Gastrocnemius medialis (tissue), 4 donors: ENCODE measurements at regions not wholly inside any gene's neighbourhood (a gene's known extent, or its start where the extent isn't known, plus 50 kb on each side); places are given as distances from the start of the nearest gene placed in this dataset.

Experiments used
- ATAC-seq, 2 donors: fragments of 150-250 bp; one replicate each; pipeline ENCODE4 v1.9.1; 2016
- DNase-seq, 2 donors: peaks; one replicate each; pipeline ENCODE4 v3.0.0-alpha.2; 2019
- H3K27ac ChIP-seq, 4 donors: fragments of 200-600 bp; sonication (generic); 1 replicate in 1 of 4; 2 replicates in 3 of 4; pipeline ENCODE4 v1.5.1; 2016 to 2018; ENCODE audit warnings: mild to moderate bottlenecking in 2 of 4, moderate library complexity in 1 of 4
- H3K27me3 ChIP-seq, 3 donors: fragments of 200-600 bp; sonication (generic) in 2 of 3; 1 replicate in 1 of 3; 2 replicates in 2 of 3; pipeline versions ENCODE4 v1.5.1 to v1.6.0; 2016 to 2019; ENCODE audit warnings: mild to moderate bottlenecking in 1 of 3, moderate library complexity in 1 of 3
- H3K36me3 ChIP-seq, 2 donors: fragments of 200-600 bp; sonication (generic) in 1 of 2; one replicate each; pipeline ENCODE4 v1.5.1; 2017 to 2018
- H3K4me1 ChIP-seq, 2 donors: fragments of 200-600 bp; sonication (generic) in 1 of 2; one replicate each; pipeline ENCODE4 v1.5.1; 2016 to 2017; ENCODE audit warnings: mild to moderate bottlenecking in 2 of 2
- H3K4me3 ChIP-seq, 4 donors: fragments of 200-600 bp; sonication (generic) in 3 of 4; 1 replicate in 1 of 4; 2 replicates in 3 of 4; pipeline ENCODE4 v1.5.1; 2016 to 2019; ENCODE audit warnings: mild to moderate bottlenecking in 2 of 4
- H3K9me3 ChIP-seq, 3 donors: fragments of 200-600 bp; sonication (generic) in 2 of 3; 1 replicate in 1 of 3; 2 replicates in 2 of 3; pipeline ENCODE4 v1.5.1; 2016 to 2019
- CTCF ChIP-seq, 5 experiments: fragments of 450-650 bp in 3 of 5; fragments of 200-600 bp in 2 of 5; sonication (generic) in 2 of 5; IDR thresholded peaks in 4 of 5; conservative IDR thresholded peaks in 1 of 5; 1 replicate in 4 of 5; 2 replicates in 1 of 5; pipeline ENCODE4 v1.5.1; 2016 to 2019; ENCODE audit warnings: antibody characterized with exemption in 5 of 5, mild to moderate bottlenecking in 3 of 5, moderate library complexity in 3 of 5
- POLR2A ChIP-seq, 2 donors: fragments of 450-650 bp; IDR thresholded peaks; one replicate each; pipeline ENCODE4 v1.6.1; 2017; ENCODE audit warnings: antibody characterized with exemption in 2 of 2, mild to moderate bottlenecking in 2 of 2, moderate library complexity in 2 of 2
- in situ Hi-C, 4 donors: fragments of 200-750 bp; cut with MboI; loops; one replicate each; pipeline versions ENCODE4 v1.15.0 to v1.8.0; 2017; ENCODE audit warnings: low sequenced_read_pairs in 4 of 4
- intact Hi-C: fragments of 100-400 bp; cut with DNase I; formaldehyde crosslinking; loops from one replicate; pipeline ENCODE4 v1.15.1; 2023; ENCODE audit warnings: low total_unique reads

GRCh38 chr2:236511266-236511665 is 58.4 kb upstream of the ACKR3 start:
- in situ Hi-C loops: loop anchor here (10.0 kb wide), 2 partner anchors 514 to 544 kb away; no protein-coding TSS in a partner anchor
- intact Hi-C loops: loop anchor here (10.0 kb wide), 1 partner anchor 414 kb away; no protein-coding TSS in a partner anchor

DNA sequence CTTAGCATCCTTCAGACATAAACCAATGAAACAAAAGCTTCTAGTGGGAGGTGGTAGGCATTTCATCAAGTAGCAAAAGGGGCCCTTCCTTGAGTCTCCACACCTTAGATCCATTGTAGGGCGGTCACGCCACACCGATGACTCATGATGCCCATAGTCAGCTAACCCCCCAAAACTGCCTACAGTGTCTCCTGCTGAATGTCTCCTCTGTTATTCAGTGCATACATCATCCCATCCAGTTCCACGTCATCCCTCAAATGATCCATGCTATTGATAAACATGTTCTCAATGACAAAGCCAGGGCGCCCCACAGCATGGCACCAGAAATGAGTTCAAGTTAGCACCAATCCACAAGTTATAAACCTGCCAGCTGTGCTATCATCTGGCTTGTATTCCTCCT is 57.4 kb upstream of the ACKR3 start:
- no peak for ATAC-seq
- in situ Hi-C loops: loop anchor here (10.0 kb wide), 2 partner anchors 513 to 543 kb away; no protein-coding TSS in a partner anchor

More at GRCh38 chr2:236511266-236511665, 58.4 kb upstream of the ACKR3 start:
- Histone ChIP-seq H3K9me3 (no peaks in the 10 kb centered on the region), H3K4me3 (no peak overlapping the region), H3K36me3 (no peaks in the 10 kb centered on the region), H3K4me1 (peaks cover 0 to 3% of the 10 kb centered on the region in 2 donors), H3K27ac (no peak overlapping the region), H3K27me3 (peaks cover 11 to 24% (median 18%) of the 10 kb centered on the region in 3 donors)
- TF ChIP-seq POLR2A (IDR thresholded peaks at IDR 0.05): no peak
- TF ChIP-seq CTCF (IDR thresholded peaks at IDR 0.05 in 4 of 5, conservative IDR thresholded peaks at IDR 0.05 in 1 of 5): no peak
- ATAC-seq (no peak), DNase-seq (no peak)

GRCh38 chr2:236512902-236513435 is 56.7 kb upstream of the ACKR3 start:
- Histone ChIP-seq H3K27ac (no peak overlapping the region), H3K4me1 (peaks cover 0 to 3% of the 10 kb centered on the region in 2 donors), H3K9me3 (no peaks in the 10 kb centered on the region), H3K4me3 (no peak overlapping the region), H3K36me3 (no peaks in the 10 kb centered on the region), H3K27me3 (peaks cover 0 to 11% (median 3%) of the 10 kb centered on the region in 3 donors)
- in situ Hi-C loops: loop anchor here (10.0 kb wide), 2 partner anchors 512 to 542 kb away; no protein-coding TSS in a partner anchor
- TF ChIP-seq CTCF (IDR thresholded peaks at IDR 0.05 in 4 of 5, conservative IDR thresholded peaks at IDR 0.05 in 1 of 5) (peak; percentile 68 to 84 (median 82)), POLR2A (IDR thresholded peaks at IDR 0.05) (no peak)
- ATAC-seq: peak; percentile 52 to 66
- peak in 1 of 2 donors; percentile 46 for DNase-seq
- intact Hi-C loops: loop anchor here (1.0 to 10.0 kb wide), 4 partner anchors 57 to 547 kb away; no protein-coding TSS in a partner anchor

More for the DNA sequence above, 57.4 kb upstream of the ACKR3 start:
- no peaks in the 10 kb centered on the region for H3K9me3 ChIP-seq
- H3K27ac ChIP-seq: no peak overlapping the region
- intact Hi-C loops: loop anchor here (10.0 kb wide), 1 partner anchor 413 kb away; no protein-coding TSS in a partner anchor
- H3K36me3 ChIP-seq: no peaks in the 10 kb centered on the region
- H3K27me3 ChIP-seq: peaks cover 1 to 14% (median 8%) of the 10 kb centered on the region in 3 donors
- H3K4me3 ChIP-seq: no peak overlapping the region
- H3K4me1 ChIP-seq: peaks cover 0 to 3% of the 10 kb centered on the region in 2 donors
- no peak for DNase-seq
- TF ChIP-seq CTCF (IDR thresholded peaks at IDR 0.05 in 4 of 5, conservative IDR thresholded peaks at IDR 0.05 in 1 of 5): no peak
- no peak for TF ChIP-seq POLR2A (IDR thresholded peaks at IDR 0.05)

GRCh38 chr2:236513956-236514355 is 55.7 kb upstream of the ACKR3 start:
- ATAC-seq (no peak), DNase-seq (no peak)
- peaks cover 0 to 4% (median 0%) of the 10 kb centered on the region in 3 donors for H3K27me3 ChIP-seq
- H3K27ac ChIP-seq: no peak overlapping the region
- H3K9me3 ChIP-seq: no peaks in the 10 kb centered on the region
- H3K4me3 ChIP-seq: no peak overlapping the region
- intact Hi-C loops (loop anchor here (1.0 to 10.0 kb wide), 4 partner anchors 56 to 546 kb away; no protein-coding TSS in a partner anchor), in situ Hi-C loops (loop anchor here (10.0 kb wide), 2 partner anchors 511 to 541 kb away; no protein-coding TSS in a partner anchor)
- H3K36me3 ChIP-seq: no peaks in the 10 kb centered on the region
- no peak for TF ChIP-seq POLR2A (IDR thresholded peaks at IDR 0.05)
- no peak for TF ChIP-seq CTCF (IDR thresholded peaks at IDR 0.05 in 4 of 5, conservative IDR thresholded peaks at IDR 0.05 in 1 of 5)
- H3K4me1 ChIP-seq: peaks cover 0 to 3% of the 10 kb centered on the region in 2 donors
